Progenitor cell of endocrine pancreas (in vitro differentiated cells): ENCODE measurements at regions not wholly inside any gene's neighbourhood (a gene's known extent, or its start where the extent isn't known, plus 50 kb on each side); places are given as distances from the start of the nearest gene placed in this dataset.

Experiments used
- DNase-seq: peaks from one replicate; pipeline ENCODE4 v3.0.0; 2021; ENCODE audit warnings: low spot score; ENCODE audit not compliant: unreplicated experiment
- H3K27ac Mint-ChIP-seq: 2 replicates; pipeline ENCODE4 v1.8.0; 2021; ENCODE audit warnings: mild to moderate bottlenecking, moderate library complexity, mixed read lengths
- H3K27me3 Mint-ChIP-seq: 2 replicates; pipeline ENCODE4 v1.8.0; 2021; ENCODE audit warnings: mixed read lengths
- H3K36me3 Mint-ChIP-seq: 2 replicates; pipeline ENCODE4 v1.8.0; 2022; ENCODE audit warnings: mixed read lengths; ENCODE audit not compliant: insufficient read depth
- H3K4me1 Mint-ChIP-seq: 2 replicates; pipeline ENCODE4 v1.8.0; 2021; ENCODE audit warnings: low read depth, mixed read lengths
- H3K4me3 Mint-ChIP-seq: 2 replicates; pipeline ENCODE4 v1.8.0; 2021; ENCODE audit warnings: low read depth, mild to moderate bottlenecking, moderate library complexity, mixed read lengths
- H3K9me3 Mint-ChIP-seq: 2 replicates; pipeline ENCODE4 v1.8.0; 2021; ENCODE audit warnings: low read depth, mixed read lengths
- CTCF ChIP-seq: fragments of 200-600 bp; sonication (generic); IDR thresholded peaks from one replicate; pipeline ENCODE4 v1.5.0; 2021; ENCODE audit warnings: antibody characterized with exemption, mild to moderate bottlenecking; ENCODE audit not compliant: unreplicated experiment

- peak overlapping the region; percentile 85 for H3K27ac Mint-ChIP-seq
- H3K36me3 Mint-ChIP-seq, result no peaks in the 10 kb centered on the region
- H3K27me3 Mint-ChIP-seq, result peaks cover 69% of the 10 kb centered on the region
- no peak for TF ChIP-seq CTCF
- no peak for DNase-seq
- H3K4me3 Mint-ChIP-seq, result peak overlapping the region; percentile 82
- H3K9me3 Mint-ChIP-seq, result no peaks in the 10 kb centered on the region
- peaks cover 8% of the 10 kb centered on the region for H3K4me1 Mint-ChIP-seq
These were observed 51.9 kb upstream of the CD34 start for GRCh38 chr1:207962716-207963426.
